SK-N-SH (cell line): ENCODE measurements at regions not wholly inside any gene's neighbourhood (a gene's known extent, or its start where the extent isn't known, plus 50 kb on each side); places are given as distances from the start of the nearest gene placed in this dataset.

Source experiments
- CTCF ChIA-PET: fragments of 300-600, 350-600 bp; formaldehyde crosslinking; extraction: SDS; loops from one replicate; lab custom pipeline; 2021; lab: Yijun Ruan, JAX
- POLR2A ChIA-PET: fragments of 350-600 bp; sonication (Branson Sonifier 250); formaldehyde crosslinking; extraction: SDS; loops from one replicate; lab custom pipeline; 2020; ENCODE audit warnings: antibody characterized with exemption, inconsistent platforms; lab: Yijun Ruan, JAX
- DNase-seq: peaks from one replicate; pipeline ENCODE4 v3.0.0; 2012
- H2AFZ ChIP-seq: fragments of 200-600 bp; sonication (generic); 2 replicates; pipeline ENCODE4 v1.8.1; 2016; ENCODE audit warnings: antibody characterized with exemption, mild to moderate bottlenecking, low read depth
- H3F3A ChIP-seq: fragments of 200-600 bp; sonication (generic); replicated peaks from 2 replicates; pipeline ENCODE3; 2016; ENCODE audit warnings: antibody characterized with exemption, mild to moderate bottlenecking; ENCODE audit not compliant: insufficient read depth
- H3K27ac ChIP-seq, 2 experiments: fragments of 200-500 bp in 1 of 2; fragments of 200-600 bp in 1 of 2; sonication (Bioruptor generic) in 1 of 2; sonication (generic), shearing (Covaris generic) in 1 of 2; 2 replicates each; pipeline versions ENCODE4 v1.5.1 to v1.6.1; 2014 to 2016; ENCODE audit warnings: low read depth in 2 of 2, inconsistent platforms in 1 of 2, low read length in 1 of 2, mild to moderate bottlenecking in 1 of 2, mixed read lengths in 1 of 2
- H3K27me3 ChIP-seq: fragments of 200-600 bp; sonication (generic), shearing (Covaris generic); 2 replicates; pipeline ENCODE4 v1.6.1; 2016; ENCODE audit warnings: mixed run types; ENCODE audit not compliant: insufficient read depth
- H3K36me3 ChIP-seq, 2 experiments: fragments of 200-500 bp in 1 of 2; fragments of 200-600 bp in 1 of 2; sonication (Bioruptor generic) in 1 of 2; sonication (generic) in 1 of 2; replicated peaks in 1 of 2; 2 replicates each; pipeline versions ENCODE3 to v1.5.1; 2014 to 2016; ENCODE audit warnings: low read length in 1 of 2, mild to moderate bottlenecking in 1 of 2; ENCODE audit not compliant: insufficient read depth in 2 of 2, control insufficient read depth in 1 of 2
- H3K4me1 ChIP-seq, 2 experiments: fragments of 200-500 bp in 1 of 2; fragments of 200-600 bp in 1 of 2; sonication (Bioruptor generic) in 1 of 2; sonication (generic), shearing (Covaris generic) in 1 of 2; 2 replicates each; pipeline versions ENCODE4 v1.5.1 to v1.6.1; 2014 to 2016; ENCODE audit warnings: low read depth in 1 of 2, low read length in 1 of 2, mixed run types in 1 of 2; ENCODE audit not compliant: insufficient read depth in 2 of 2, control insufficient read depth in 1 of 2
- H3K4me2 ChIP-seq: fragments of 200-600 bp; sonication (generic), shearing (Covaris generic); 2 replicates; pipeline ENCODE4 v1.6.1; 2017; ENCODE audit warnings: mixed run types
- H3K4me3 ChIP-seq, 2 experiments: fragments of 200-500 bp in 1 of 2; fragments of 200-600 bp in 1 of 2; sonication (Bioruptor generic) in 1 of 2; sonication (generic), shearing (Covaris generic) in 1 of 2; 2 replicates each; pipeline versions ENCODE4 v1.5.1 to v1.8.1; 2014 to 2016; ENCODE audit warnings: low read depth in 2 of 2, inconsistent platforms in 1 of 2, low read length in 1 of 2, mild to moderate bottlenecking in 1 of 2, mixed read lengths in 1 of 2, moderate library complexity in 1 of 2
- H3K79me2 ChIP-seq: fragments of 200-600 bp; sonication (generic); 2 replicates; pipeline ENCODE4 v1.8.1; 2017; ENCODE audit warnings: mild to moderate bottlenecking; ENCODE audit not compliant: insufficient read depth
- H3K9ac ChIP-seq: fragments of 200-600 bp; sonication (generic); 2 replicates; pipeline ENCODE4 v1.6.1; 2017; ENCODE audit warnings: mixed run types
- H3K9me2 ChIP-seq: fragments of 200-600 bp; sonication (generic); 2 replicates; pipeline ENCODE4 v1.6.1; 2017; ENCODE audit warnings: mixed run types
- H3K9me3 ChIP-seq: fragments of 200-600 bp; sonication (generic); 2 replicates; pipeline ENCODE4 v1.6.1; 2017; ENCODE audit warnings: mixed run types, mild to moderate bottlenecking, moderate library complexity
- H4K20me1 ChIP-seq: fragments of 200-600 bp; sonication (generic); 2 replicates; pipeline ENCODE4 v1.6.1; 2017; ENCODE audit warnings: mild to moderate bottlenecking, mixed run types; ENCODE audit not compliant: insufficient read depth
- CHD2 ChIP-seq: fragments of 150-350 bp; IDR thresholded peaks from 2 replicates; pipeline ENCODE4 v1.6.1; 2018; ENCODE audit warnings: low read length; ENCODE audit not compliant: partially characterized antibody
- EP300 ChIP-seq, 2 experiments: IDR thresholded peaks; 2 replicates each; pipeline versions ENCODE4 v1.4.0 to v1.6.1; 2012; ENCODE audit warnings: borderline replicate concordance in 1 of 2, low read depth in 1 of 2, low read length in 1 of 2
- EZH2phosphoT487 ChIP-seq: fragments of 200-600 bp; sonication (generic); IDR thresholded peaks from 2 replicates; pipeline ENCODE4 v1.6.1; 2017; ENCODE audit warnings: low read depth, mixed run types, mild to moderate bottlenecking, antibody characterized with exemption, moderate library complexity, borderline replicate concordance
- FOXM1 ChIP-seq: IDR thresholded peaks from 2 replicates; pipeline ENCODE4 v1.4.0; 2012; ENCODE audit warnings: low read depth, mild to moderate bottlenecking
- IRF3 ChIP-seq: fragments of 150-350 bp; IDR thresholded peaks from 2 replicates; pipeline ENCODE4 v1.6.1; 2016; ENCODE audit warnings: mild to moderate bottlenecking, low read depth, low read length
- MAX ChIP-seq: IDR thresholded peaks from 2 replicates; pipeline ENCODE4 v1.4.0; 2012; ENCODE audit warnings: low read depth
- MEF2A ChIP-seq: IDR thresholded peaks from 2 replicates; pipeline ENCODE4 v1.4.0; 2012; ENCODE audit warnings: low read depth, borderline replicate concordance
- NFIC ChIP-seq: IDR thresholded peaks from 2 replicates; pipeline ENCODE4 v1.4.0; 2012; ENCODE audit warnings: borderline replicate concordance
- NRF1 ChIP-seq: IDR thresholded peaks from 2 replicates; pipeline ENCODE4 v1.6.1; 2012; ENCODE audit warnings: low read depth, mild to moderate bottlenecking, low read length
- POLR2AphosphoS5 ChIP-seq: IDR thresholded peaks from 2 replicates; pipeline ENCODE4 v1.6.1; 2012; ENCODE audit warnings: low read depth, low read length
- RCOR1 ChIP-seq: fragments of 150-350 bp; IDR thresholded peaks from 2 replicates; pipeline ENCODE4 v1.6.1; 2017; ENCODE audit warnings: antibody characterized with exemption, low read length
- RFX5 ChIP-seq: IDR thresholded peaks from 2 replicates; pipeline ENCODE4 v1.6.1; 2012; ENCODE audit warnings: mild to moderate bottlenecking, improper control_type of control experiment, low read length
- RXRA ChIP-seq: IDR thresholded peaks from 2 replicates; pipeline ENCODE4 v1.4.0; 2012; ENCODE audit warnings: low read depth, mild to moderate bottlenecking, borderline replicate concordance
- TAF1 ChIP-seq: IDR thresholded peaks from 2 replicates; pipeline ENCODE4 v1.6.1; 2012; ENCODE audit warnings: low read depth, mild to moderate bottlenecking, low read length, moderate library complexity, borderline replicate concordance
- WGBS: methylation state at CpG from one replicate; pipeline ENCODE4 v1.1.6; 2017; ENCODE audit warnings: low lambda C conversion rate; 5-methylcytosine and 5-hydroxymethylcytosine counted together
- TF ChIP-seq, protein P1 (sequence below): IDR thresholded peaks from 2 replicates; pipeline ENCODE4; 2012
- TF ChIP-seq, protein P2 (sequence below): IDR thresholded peaks from 2 replicates; pipeline ENCODE4 v1.4.0; 2012; ENCODE audit warnings: low read depth, borderline replicate concordance

DNA sequence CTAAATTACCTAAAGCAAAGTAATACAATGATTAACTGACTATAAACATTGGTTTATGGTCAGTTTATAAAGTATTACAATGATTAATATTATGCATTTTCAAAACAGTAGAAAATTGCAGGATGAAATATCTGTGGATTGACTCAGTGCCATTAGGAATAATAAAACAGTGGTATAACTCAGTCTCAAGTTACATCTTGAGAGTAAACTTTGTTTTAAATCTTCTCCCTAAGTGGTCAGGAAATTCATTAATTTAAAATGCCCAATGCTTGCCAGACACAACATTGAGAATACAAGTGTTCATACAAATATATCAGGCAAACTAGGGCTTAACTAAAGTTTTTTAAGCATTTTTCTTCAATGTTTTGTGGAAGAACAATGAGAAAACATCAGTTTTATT is 257.8 kb downstream of the ETV1 start:
- no peak for DNase-seq

DNA sequence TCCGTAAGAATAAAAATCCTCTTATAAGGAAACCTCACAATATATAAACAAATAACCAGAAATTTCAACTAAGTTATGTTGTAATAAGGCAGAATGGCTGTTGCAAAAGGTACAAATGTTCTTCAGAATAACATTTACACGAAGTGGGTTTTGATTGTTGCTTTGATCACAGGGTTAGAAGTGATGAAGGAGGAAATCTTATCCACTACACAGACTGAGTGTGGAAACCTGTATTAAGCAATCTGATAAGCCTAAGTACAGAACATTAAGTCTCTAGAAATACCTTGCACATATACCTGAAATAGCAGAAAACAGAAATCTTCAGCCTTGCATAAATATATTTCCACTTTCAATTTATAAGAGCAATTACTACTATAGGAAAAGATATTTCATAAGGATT is 251.9 kb downstream of the ETV1 start:
- H3K4me3 ChIP-seq = no peak overlapping the region
- peaks cover 3 to 6% of the 10 kb centered on the region in 2 experiments; a peak in 3 of 4 replicates for H3K4me1 ChIP-seq
- TF ChIP-seq, protein P1, sequence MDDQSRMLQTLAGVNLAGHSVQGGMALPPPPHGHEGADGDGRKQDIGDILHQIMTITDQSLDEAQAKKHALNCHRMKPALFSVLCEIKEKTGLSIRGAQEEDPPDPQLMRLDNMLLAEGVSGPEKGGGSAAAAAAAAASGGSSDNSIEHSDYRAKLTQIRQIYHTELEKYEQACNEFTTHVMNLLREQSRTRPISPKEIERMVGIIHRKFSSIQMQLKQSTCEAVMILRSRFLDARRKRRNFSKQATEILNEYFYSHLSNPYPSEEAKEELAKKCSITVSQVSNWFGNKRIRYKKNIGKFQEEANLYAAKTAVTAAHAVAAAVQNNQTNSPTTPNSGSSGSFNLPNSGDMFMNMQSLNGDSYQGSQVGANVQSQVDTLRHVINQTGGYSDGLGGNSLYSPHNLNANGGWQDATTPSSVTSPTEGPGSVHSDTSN = no peak
- TF ChIP-seq MEF2A (no peak), EZH2phosphoT487 (no peak)
- H3K4me2 ChIP-seq = no peak overlapping the region
- 47% methylated on average over 2 of the region's 2 CpGs for WGBS
- H3K9me3 ChIP-seq = no peaks in the 10 kb centered on the region
- H3K9ac ChIP-seq = no peak overlapping the region
- no peak overlapping the region for H2AFZ ChIP-seq
- H4K20me1 ChIP-seq = no peaks in the 10 kb centered on the region
- H3F3A ChIP-seq = no peaks in the 10 kb centered on the region
- ChIA-PET CTCF (interaction anchor here (1.6 kb wide), 1 partner anchor 954 kb away, joined by 3 read pairs; no protein-coding TSS in a partner anchor), POLR2A (no interaction called here)
- no peaks in the 10 kb centered on the region for H3K9me2 ChIP-seq
- no peak for DNase-seq
- no peaks in the 10 kb centered on the region for H3K79me2 ChIP-seq
- no peaks in the 10 kb centered on the region for H3K27me3 ChIP-seq
- H3K36me3 ChIP-seq = no peaks in the 10 kb centered on the region
- H3K27ac ChIP-seq = no peak overlapping the region

More for the DNA sequence above, 257.8 kb downstream of the ETV1 start:
- no peaks in the 10 kb centered on the region for H3K27me3 ChIP-seq
- H3K4me2 ChIP-seq = no peak overlapping the region
- H3F3A ChIP-seq = no peaks in the 10 kb centered on the region
- CTCF ChIA-PET = no interaction called here
- H2AFZ ChIP-seq = no peak overlapping the region
- H3K4me3 ChIP-seq = no peak overlapping the region
- no peaks in the 10 kb centered on the region for H3K36me3 ChIP-seq
- POLR2A ChIA-PET = no interaction called here
- TF ChIP-seq FOXM1 (no peak), EP300 (IDR thresholded peaks at IDR 0.05; ENCODE audit: borderline replicate concordance in 1 of 2, low read depth in 1 of 2, low read length in 1 of 2) (0 out of 4 replicates have a peak, but pooled peaks of 1 of the 2 experiments have one; percentile 9), RCOR1 (no peak), RXRA (no peak), NFIC (0 out of 2 replicates have a peak, but pooled peaks have one; percentile 11)
- TF ChIP-seq, protein P1 = peak; percentile 29; the same call in 1 of the 2 replicates
- H3K4me1 ChIP-seq = no peaks in the 10 kb centered on the region
- no peak overlapping the region for H3K27ac ChIP-seq
- H3K9me3 ChIP-seq = no peaks in the 10 kb centered on the region
- no peaks in the 10 kb centered on the region for H4K20me1 ChIP-seq
- H3K79me2 ChIP-seq = no peaks in the 10 kb centered on the region
- no peaks in the 10 kb centered on the region for H3K9me2 ChIP-seq
- H3K9ac ChIP-seq = no peak overlapping the region

GRCh38 chr7:13742126-13742525 is 247.3 kb downstream of the ETV1 start:
- Histone ChIP-seq H3K79me2 (no peaks in the 10 kb centered on the region), H3K36me3 (no peaks in the 10 kb centered on the region), H3K27ac (peak overlapping the region in 1 of 2 experiments; percentile 53; a peak in 1 of 4 replicates), H4K20me1 (no peaks in the 10 kb centered on the region), H3F3A (no peaks in the 10 kb centered on the region), H3K4me2 (no peak overlapping the region), H2AFZ (no peak overlapping the region), H3K4me3 (no peak overlapping the region), H3K9ac (no peak overlapping the region), H3K4me1 (peaks cover 3 to 7% of the 10 kb centered on the region in 2 experiments; a peak in 3 of 4 replicates), H3K27me3 (no peaks in the 10 kb centered on the region), H3K9me2 (no peaks in the 10 kb centered on the region), H3K9me3 (no peaks in the 10 kb centered on the region)
- WGBS = 70% methylated on average over 2 of the region's 2 CpGs
- CTCF ChIA-PET = interaction anchor here (0.7 to 3.1 kb wide), 26 partner anchors 9 to 956 kb away, joined by 3 to 22 read pairs (median 4); no protein-coding TSS in a partner anchor
- POLR2A ChIA-PET = no interaction called here
- DNase-seq = no peak
- TF ChIP-seq MAX = no peak
- TF ChIP-seq IRF3 = no peak
- no peak for TF ChIP-seq RFX5
- peak; percentile 85 for TF ChIP-seq RXRA
- TF ChIP-seq POLR2AphosphoS5 = no peak
- TF ChIP-seq, protein P2, sequence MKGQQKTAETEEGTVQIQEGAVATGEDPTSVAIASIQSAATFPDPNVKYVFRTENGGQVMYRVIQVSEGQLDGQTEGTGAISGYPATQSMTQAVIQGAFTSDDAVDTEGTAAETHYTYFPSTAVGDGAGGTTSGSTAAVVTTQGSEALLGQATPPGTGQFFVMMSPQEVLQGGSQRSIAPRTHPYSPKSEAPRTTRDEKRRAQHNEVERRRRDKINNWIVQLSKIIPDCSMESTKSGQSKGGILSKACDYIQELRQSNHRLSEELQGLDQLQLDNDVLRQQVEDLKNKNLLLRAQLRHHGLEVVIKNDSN = no peak
- TF ChIP-seq NRF1 = no peak
- TF ChIP-seq TAF1 = no peak
- TF ChIP-seq CHD2 = no peak
- TF ChIP-seq, protein P1 = peak; percentile 28; the same call in 1 of the 2 replicates
